ENCODE measurements at regions not wholly inside any gene's neighbourhood (a gene's known extent, or its start where the extent isn't known, plus 50 kb on each side); places are given as distances from the start of the nearest gene placed in this dataset.

DNA sequence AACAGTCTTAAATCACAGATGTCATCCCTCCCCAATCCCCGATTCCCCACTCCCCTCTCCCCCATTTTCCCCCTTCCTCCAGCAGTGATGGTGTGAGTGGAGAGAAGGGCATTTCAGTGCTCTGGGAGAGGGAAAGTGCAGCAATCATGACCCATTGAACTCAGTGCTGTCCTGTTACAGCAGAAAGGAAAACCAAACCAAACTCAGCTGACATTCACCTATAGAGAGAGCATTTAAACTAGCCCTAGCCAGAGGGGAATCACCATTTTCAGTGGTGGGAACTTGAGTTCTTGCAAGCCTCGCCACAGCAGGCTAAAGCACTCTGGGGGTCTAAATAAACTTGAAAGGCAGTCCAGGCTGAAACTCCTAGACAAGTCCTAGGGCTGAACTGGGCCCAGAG is 129.9 kb upstream of the COL21A1 start:
- DNase-seq, result no peak

DNA sequence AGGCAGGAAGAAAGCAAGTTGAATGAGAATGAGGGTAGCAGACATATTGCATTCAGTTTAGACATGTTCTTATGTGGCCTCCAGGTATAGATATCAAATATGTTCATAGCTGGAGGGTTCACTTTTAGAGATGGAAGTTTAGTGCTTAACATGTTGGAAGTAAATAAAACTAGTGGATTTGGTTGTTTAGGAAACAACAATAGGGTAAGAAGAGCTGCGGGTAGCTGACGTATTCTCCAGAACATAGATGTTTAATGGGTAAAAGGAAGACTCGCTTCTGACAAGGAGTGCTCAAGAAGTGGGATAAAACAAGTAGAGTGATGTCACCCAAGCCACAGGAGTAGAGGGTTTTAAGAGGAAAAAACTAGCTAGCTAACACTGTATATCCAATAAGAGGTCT is 128.4 kb upstream of the COL21A1 start:
- no peak for DNase-seq

DNA sequence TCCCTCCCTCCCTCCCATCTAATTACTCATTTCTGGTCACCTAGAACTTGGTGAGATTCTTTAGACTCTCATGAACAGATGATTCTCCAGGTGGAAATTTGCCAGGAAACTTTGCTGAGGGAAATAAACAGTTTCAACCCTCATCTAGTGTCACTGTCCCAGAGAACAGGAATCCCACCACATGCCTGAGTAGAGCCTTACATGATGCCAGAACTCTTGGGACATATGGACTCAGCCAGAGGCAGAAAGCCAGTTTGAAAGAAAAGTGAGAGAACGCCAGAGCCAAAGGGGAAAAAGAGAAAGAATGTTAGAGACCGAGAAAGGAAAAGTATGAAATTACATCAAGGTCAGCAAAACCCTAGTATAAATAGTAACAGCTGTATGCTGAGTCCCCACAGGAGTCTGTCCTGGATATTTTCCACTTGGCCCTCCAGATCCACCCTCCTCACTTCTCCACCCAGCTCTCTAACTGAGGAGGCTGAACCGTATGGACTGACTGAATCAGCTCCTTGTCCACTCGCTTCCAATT is 127.5 kb upstream of the COL21A1 start:
- no peak for DNase-seq

DNA sequence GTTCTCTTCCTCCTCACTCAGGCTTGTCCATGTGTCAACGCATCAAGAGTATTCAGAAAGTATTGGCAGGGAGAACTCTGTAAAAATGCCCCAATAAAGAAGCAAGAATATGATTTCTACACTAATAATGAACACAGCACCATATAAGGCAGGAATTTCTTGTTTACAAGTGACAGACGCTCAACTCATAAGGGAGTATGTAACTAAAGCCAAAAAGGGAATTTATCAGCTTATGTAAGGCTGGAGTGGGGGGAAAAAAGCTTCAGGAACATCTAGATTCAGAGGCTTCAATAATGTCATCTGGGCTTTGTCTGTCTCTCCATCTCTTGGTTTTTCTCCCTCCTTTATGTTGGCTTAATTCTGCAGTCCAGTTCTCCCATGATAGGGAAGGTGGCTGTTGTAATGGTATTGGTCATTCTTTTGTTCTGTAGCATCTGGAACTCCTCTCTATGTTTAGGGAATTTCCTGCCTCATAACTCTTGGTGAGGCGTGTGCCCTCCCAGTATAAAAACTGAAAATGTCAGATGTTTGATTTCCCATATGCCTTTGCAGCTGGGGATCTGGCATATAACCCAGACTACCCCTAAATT is 125.1 kb upstream of the COL21A1 start:
- DNase-seq, result no peak

DNA sequence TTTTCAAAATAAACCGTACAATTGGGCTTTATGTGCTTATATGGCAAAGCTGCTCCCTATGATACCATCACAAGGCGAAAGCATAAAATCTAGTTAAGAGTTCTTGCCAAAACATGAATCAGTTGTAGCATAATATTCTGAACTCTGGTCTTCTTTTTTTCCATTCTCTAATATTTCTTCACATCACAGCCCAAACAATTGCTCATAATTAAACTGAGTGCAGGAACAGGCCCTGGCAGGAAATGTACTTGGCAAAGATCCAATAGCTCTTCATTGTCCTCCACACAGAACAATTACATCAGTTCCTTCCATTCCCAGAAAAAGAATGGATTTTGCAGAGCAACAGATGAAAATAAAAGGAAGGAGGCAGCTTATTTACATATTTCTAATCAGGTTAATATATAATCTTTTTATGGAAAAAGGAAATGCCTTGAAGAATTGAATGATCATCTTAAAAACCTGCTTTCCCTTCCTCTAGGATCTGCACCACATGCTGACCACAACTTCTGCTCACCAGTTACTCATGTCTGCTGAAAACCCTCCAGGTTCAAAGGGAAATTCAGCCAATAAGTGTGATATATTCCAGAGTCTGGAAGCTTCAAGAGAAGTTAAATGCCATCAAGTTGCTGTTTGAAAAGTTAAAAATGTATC is 123.3 kb upstream of the COL21A1 start:
- no peak for DNase-seq

DNA sequence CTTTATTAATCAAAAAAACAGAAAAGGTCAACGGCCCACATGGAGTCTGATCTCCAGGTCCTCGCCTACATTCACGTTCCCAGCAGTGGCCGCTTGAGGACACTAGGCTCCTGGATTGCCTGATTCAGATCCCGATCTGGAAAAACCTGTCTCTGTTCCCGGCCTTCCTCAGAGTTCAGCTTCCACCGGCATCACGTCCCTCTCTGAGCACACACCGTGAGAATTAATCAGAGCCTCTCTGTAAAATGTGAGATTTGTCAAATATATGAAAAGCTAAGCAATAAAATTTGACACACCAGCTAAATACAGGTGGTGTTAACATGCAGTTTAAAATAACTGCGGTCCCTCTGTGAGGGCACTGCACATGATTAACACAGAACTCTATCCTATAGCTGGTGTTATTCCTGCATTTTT is 122.8 kb upstream of the COL21A1 start:
- no peak for DNase-seq

DNA sequence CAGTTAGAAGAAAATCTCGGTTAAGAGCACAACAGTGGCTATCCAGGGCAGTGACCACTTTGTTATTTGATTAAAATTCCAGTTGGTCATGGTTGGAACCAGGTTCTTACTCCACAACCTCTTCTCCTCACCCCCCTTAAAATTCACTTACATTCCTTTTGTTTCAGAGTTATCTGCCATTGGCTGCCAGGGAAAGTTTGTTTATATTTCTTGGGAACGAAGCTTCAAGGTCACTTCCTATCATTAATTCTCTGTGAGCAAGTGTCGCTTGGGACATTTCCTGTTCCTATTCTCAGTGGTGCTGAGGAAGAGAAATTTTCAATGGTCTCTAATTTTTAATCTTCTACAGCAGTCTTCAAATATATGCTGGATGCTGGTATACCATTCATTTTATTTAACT is 121.1 kb upstream of the COL21A1 start:
- no peak for DNase-seq

DNA sequence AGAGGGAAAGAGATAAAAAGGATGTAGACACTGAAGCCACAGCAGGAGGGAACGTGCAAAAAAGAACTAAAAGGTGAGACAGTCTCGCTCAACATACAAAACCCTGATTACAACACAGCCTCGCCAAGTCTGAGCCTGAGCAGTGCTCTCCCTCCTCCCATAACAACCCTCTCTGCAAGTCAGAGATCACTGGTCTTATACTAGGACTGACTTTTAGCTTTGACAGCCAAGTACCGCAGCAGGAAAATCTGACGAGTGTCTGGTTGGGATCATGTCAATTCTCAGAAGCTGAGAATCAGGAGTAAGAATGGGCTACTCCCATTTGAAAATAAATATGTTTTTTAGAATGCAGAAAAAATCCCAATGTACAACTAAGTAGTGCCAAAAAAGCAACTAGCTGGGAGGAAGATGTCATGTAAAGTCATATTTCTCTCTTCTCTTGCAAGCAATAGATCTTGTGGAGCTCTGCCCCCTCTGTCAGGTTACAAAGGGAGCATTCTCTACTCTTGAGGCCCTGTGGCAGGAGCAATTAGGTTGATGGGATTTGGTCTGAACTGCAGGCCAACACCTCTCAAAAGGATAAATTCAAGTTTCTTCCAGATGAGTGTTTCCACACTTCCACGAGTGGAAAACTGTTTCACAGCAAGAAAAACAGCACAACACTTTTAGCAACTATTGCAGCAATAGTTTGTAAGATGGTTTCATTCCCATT is 118.9 kb upstream of the COL21A1 start:
- DNase-seq, result no peak

DNA sequence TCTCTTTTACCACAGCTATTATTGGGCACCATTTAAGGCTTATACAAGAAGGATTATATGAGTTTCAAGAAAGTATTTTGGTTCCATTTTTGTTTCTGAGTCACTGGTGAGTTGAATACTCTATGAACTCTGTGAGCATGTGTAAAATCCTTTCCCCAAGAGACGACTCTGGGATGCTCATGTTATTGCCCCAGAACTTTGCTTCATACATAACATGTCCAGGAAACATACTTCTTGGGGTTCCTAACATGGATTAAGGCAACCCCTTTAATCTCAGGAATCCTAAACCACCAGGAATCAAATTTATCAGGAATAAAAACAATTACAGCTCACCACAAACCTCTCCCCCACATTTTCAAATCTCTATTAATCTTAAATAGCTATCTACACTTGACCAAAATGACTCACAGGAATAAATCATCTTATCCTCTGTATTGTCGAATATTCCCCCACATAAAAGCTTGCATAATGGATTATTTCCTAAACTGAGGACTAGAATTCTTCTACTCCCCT is 117.5 kb upstream of the COL21A1 start:
- no peak for DNase-seq

DNA sequence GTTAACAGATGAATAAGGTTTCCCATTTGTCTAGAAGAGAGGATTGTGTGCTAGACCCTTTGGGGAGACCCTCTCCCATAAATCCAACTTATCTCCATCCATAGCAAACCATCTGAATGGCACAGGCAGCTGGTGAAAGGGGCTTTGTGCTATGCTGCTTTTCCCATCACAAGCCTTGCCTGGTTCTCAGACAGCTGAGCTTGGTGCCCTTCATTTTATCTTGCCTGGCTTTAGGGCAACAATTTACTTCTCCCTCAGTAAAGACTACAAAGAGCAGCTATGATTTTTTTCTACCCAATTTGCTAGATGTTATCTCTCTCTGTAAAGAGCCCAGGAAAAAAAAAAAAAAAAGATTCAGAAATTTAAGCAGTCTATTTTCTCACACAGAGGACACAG is 117.0 kb upstream of the COL21A1 start:
- no peak for DNase-seq

DNA sequence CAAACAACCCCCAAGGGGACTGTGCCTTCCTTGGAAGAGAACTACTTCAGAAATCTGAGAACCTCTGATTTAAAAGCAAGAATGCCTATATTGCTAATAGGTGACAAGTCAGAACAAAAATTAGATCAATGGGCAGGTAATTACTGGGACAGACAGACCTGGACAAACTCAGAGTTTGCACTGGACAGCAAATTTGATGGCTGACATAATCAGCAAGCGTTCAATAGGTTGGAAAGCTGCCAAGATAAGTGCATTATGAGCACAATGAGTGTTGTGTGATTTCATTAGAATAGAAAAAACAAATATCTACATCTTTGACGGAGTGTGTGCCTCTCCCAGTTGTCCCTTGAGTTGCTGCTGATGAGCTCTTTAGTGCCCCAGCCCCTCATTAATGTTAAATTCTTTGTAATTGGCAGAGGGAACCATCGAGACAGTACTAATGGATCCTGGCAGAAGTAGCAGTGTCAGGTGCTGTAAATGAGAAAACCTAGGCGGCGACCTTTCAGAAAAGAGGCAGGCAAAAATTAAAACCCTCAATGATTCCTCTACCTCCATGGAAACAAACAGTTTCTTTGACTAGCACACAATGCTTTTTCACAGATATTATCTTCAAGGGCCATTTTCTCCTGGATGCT is 116.5 kb upstream of the COL21A1 start:
- no peak for DNase-seq

DNA sequence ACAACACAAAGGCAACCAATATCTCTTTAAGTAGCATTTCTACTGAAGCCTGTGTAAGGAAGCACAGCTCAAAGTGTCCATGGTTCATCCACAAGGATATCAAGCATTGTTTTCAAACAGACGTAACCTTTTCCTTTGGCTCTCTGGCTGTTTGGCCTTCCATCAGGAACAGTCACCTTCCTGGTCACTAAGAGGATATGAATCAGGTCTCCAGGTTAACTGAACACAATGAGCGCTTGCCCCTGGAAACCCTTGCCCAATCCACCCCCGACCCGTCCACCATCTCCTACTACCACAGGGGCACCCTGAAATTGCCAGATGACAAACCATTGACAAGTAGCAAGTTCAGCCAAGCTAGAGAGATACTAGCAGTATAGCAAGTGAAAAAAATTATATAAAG is 114.4 kb upstream of the COL21A1 start:
- no peak for DNase-seq

DNA sequence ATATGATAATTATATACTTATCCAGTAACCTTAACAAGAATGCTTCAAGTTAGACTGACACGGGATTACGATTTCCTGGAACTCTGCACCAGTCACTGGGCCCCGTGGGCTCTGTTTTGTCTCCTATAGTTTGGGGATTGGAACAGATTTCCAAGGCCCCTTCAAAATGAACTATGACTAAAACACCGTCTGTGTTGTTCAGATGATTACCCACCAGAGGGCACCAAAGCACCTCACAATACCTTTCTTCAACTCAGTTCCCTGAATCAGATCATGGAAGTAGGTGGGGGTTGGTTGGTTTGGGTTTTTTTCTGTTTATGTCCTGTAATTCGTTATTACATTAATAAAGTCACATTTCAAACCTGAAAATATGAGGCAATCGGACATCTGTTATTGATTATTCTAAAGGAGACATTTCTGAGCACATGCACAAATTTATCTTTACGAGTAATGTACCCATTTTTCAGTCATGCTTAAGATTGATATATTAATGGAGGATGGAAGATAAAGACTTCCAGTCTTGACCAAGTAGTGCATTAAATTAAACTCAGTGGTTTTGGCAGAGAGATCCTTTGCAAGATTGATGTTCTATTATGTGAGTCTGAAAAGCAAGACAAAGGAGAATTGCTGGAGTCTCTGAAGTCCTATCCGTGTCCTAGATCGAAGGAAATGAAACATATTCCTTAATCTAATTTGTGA is 112.0 kb upstream of the COL21A1 start:
- peak in 4 of 5 donors; percentile 14 to 49 (median 34) for DNase-seq

DNA sequence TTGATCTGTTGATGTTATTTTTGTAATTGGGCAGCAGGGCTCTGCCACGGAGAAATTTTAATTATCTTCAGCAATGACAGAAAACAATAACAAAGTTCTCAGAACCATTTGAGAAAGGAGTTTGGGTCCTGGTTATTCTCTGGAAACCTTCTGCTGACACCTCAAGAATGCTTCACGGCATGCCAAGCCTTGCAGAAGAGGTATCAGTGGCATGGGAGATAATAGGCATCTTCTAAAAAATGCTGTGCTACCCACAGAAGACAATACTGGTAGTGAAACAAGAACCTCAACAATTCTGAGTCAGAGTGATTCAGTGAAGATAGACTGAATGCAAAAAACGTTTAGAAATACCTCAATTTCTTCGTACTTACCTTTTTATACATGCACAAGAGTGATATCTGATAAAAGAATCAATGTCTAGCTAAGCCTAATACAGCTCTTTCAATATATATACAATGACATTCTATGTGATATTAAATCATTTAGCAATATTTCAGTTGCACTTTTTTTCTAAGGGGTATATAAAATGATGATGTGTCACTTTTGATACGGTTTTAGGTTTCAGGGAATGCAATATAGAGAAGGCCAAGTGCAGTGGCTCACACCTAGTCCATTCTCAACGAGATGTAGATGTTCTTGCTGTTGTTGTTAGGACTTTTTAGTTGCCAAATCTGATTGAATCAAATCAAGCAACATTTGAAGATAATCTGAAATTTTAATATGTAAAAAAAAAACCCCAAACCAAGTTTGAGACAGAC is 110.4 kb upstream of the COL21A1 start:
- DNase-seq, result no peak

DNA sequence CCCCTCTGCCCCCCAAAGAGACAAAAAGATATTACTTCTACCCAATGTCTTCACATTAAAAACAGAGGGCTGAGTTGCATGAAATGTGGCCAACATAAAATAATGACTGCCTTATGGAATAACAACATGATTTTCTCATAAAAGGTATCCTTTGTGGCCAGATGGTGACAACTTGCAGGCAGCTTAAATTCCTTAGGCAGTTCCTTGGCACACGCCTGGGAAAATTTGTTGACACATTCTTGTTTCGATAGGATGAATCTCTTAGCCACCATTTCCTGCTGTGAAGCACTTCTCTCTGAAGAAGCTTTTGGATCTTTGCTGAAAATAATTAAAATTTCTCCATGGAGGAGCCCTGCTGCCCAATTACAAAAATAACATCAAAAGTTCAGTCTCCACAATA is 109.0 kb upstream of the COL21A1 start:
- DNase-seq, result no peak

DNA sequence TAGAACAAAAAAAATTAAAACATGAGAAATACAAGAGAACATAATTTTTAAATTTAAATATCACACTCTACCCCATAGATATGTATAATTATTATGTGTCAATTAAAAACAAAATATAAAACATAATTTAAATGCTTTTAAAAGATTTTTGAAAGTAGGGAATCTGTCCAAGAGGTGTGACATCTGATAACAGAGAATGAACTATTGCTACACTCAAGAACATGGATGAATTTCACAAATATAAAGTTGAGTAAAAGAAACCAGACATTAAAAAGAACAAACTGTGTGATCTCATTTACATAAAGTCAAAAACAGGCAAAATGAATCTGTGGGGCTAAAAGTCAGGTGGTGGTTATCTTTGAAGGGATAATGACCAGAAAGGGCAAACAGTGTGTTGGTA is 106.5 kb upstream of the COL21A1 start:
- no peak for DNase-seq

DNA sequence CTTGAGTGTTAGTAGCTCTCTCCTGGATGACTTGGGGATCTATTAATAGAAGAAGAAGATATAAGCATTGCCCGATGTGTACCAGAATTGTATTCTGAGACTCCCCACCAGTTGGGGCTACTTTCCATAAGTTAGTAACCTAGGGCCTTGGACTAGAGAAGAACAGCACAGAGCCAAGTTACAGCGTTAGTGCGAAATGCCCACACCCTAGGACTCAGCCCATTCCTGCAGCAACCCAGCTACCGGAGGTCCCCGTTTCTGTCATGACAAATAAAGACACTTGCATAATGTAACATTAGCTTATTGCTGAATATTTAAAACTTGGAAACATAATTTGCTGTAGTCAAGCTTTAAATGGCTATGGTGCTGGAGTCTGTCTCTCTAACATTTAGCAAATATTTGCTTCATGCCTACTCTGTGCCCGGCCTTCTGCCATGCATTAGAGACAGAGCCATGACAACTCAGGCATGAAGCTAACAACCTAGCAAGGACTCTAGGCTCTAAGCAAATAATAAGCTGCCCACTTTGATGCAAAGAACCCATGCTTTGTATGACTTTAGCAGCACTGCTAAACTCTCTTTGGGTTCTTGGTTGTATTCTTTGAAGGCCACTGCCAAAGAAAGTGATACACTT is 103.4 kb upstream of the COL21A1 start:
- no peak for DNase-seq

DNA sequence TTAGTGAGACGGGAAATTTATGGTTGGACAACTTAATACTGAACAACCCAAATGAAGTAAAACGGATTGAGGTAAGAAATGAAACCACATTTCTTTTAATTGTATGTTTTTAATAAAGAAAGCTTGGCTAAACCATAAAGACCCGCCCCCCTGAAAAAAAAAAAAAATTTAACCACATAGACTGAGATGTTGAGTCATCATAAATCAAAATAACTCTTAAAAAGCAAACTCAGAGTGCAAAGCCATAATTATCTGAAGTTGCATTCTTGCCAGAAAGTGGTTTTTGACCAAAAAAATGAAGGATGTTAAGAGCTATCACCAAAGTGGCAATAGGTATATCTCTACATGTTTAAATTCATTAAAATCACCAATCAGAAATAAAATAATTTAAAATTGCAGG is 101.8 kb upstream of the COL21A1 start:
- DNase-seq, result no peak

DNA sequence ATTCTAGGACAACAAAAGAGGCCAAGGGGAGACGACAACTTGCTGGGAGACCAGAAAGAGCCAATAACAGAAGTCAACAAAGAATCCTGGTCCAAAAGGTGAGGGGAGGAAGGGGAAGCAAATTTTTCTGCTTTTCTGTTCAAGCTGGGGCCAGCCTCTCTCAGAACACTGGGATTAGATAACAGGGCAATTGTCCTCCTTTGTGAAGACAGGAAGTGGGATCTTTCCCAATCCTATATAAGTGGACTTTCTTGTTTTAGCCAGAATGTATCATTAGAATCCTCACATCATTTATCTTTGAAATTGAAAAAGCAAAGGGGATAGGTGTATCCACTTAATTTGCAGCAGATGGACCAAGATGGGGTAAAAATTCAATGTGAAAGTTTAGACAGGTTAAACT is 101.2 kb upstream of the COL21A1 start:
- DNase-seq, result no peak

DNA sequence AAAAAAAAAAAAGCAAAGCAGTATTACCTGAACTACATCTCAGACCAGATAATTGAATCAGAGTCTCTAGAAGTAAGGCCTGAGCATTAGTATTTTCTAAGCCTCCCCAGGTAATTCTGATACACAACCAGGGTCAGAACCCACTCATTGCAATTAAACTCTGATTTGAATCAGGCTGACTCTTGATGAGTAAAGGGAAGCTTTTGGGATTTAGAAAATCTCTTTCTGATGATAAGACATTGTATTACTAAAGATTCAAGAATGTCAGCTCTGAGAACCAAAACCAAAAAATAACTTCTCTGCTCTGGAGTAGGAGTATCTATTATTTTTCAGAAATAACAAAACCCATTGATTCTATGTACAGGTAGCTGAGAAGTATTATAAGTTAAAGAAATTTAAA is 100.1 kb upstream of the COL21A1 start:
- no peak for DNase-seq

DNA sequence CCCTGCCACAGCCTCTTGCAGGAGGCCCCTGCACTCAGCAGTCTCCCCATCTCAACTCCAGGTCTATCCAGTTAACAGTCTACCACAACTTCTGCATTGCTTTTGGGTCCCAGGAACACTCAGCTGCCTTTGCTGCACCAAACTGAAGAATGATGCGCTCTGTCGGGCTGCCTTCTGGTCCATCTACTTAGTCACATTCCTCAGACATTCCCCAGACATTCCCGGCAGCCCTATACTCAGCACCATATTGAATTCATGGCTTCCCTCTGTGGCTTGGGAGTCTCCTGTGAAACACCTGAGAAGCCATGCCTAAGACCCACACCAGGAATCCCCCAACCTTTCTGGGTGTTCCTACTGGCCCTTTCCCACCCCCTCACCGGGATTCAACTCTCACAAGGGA is 99.6 kb upstream of the COL21A1 start:
- no peak for DNase-seq

All from T-helper 1 cell (primary cell).